ENCODE measurements at regions not wholly inside any gene's neighbourhood (a gene's known extent, or its start where the extent isn't known, plus 50 kb on each side); places are given as distances from the start of the nearest gene placed in this dataset.

- no peak for DNase-seq
- Mint-ChIP-seq H3K4me1 (no peaks in the 10 kb centered on the region), H3K27ac (no peak overlapping the region), H3K36me3 (no peaks in the 10 kb centered on the region), H3K4me3 (no peak overlapping the region), H3K27me3 (no peaks in the 10 kb centered on the region), H3K9me3 (peaks cover 0 to 8% (median 0%) of the 10 kb centered on the region in 5 donors)
- no peak overlapping the region for H3K4me3 ChIP-seq (ENCODE audit: low read length)
- H3K9me3 ChIP-seq (ENCODE audit: low read length) = no peaks in the 10 kb centered on the region
- CTCF ChIA-PET = interaction anchor here (1.3 kb wide), 1 partner anchor 54 kb away, joined by 3 read pairs; no protein-coding TSS in a partner anchor
- H3K36me3 ChIP-seq (ENCODE audit: insufficient read depth, low read length) = no peaks in the 10 kb centered on the region
- H3K4me1 ChIP-seq (ENCODE audit: insufficient read depth, low read length) = no peaks in the 10 kb centered on the region
- no peaks in the 10 kb centered on the region for H3K27me3 ChIP-seq (ENCODE audit: insufficient read depth, low read length, poor library complexity, severe bottlenecking)
- no peak overlapping the region for H3K27ac ChIP-seq (ENCODE audit: low read depth, low read length)
- POLR2A ChIA-PET = no interaction called here
Observed at GRCh38 chr6:48186746-48187145, 75.7 kb upstream of the PTCHD4 start.

- H3K36me3 Mint-ChIP-seq = no peaks in the 10 kb centered on the region
- H3K9me3 Mint-ChIP-seq = peaks cover 0 to 13% (median 4%) of the 10 kb centered on the region in 5 donors
- Histone ChIP-seq H3K27ac (ENCODE audit: low read depth, low read length) (no peak overlapping the region), H3K4me1 (ENCODE audit: insufficient read depth, low read length) (no peaks in the 10 kb centered on the region), H3K27me3 (ENCODE audit: insufficient read depth, low read length, poor library complexity, severe bottlenecking) (no peaks in the 10 kb centered on the region), H3K4me3 (ENCODE audit: low read length) (no peak overlapping the region), H3K9me3 (ENCODE audit: low read length) (no peaks in the 10 kb centered on the region), H3K36me3 (ENCODE audit: insufficient read depth, low read length) (no peaks in the 10 kb centered on the region)
- H3K4me3 Mint-ChIP-seq = no peak overlapping the region
- no peaks in the 10 kb centered on the region for H3K4me1 Mint-ChIP-seq
- H3K27ac Mint-ChIP-seq = no peak overlapping the region
- no peaks in the 10 kb centered on the region for H3K27me3 Mint-ChIP-seq
- ChIA-PET POLR2A (no interaction called here), CTCF (no interaction called here)
- DNase-seq = no peak
Observed at GRCh38 chr6:48184648-48185047, 73.7 kb upstream of the PTCHD4 start.

GRCh38 chr6:48183811-48184605, 73.0 kb upstream of the PTCHD4 start:
- Mint-ChIP-seq H3K36me3 (no peaks in the 10 kb centered on the region), H3K4me1 (no peaks in the 10 kb centered on the region), H3K9me3 (peaks cover 0 to 13% (median 4%) of the 10 kb centered on the region in 5 donors), H3K4me3 (no peak overlapping the region), H3K27me3 (no peaks in the 10 kb centered on the region), H3K27ac (no peak overlapping the region)
- ChIA-PET POLR2A (no interaction called here), CTCF (no interaction called here)
- Histone ChIP-seq H3K27me3 (ENCODE audit: insufficient read depth, low read length, poor library complexity, severe bottlenecking) (no peaks in the 10 kb centered on the region), H3K36me3 (ENCODE audit: insufficient read depth, low read length) (no peaks in the 10 kb centered on the region), H3K9me3 (ENCODE audit: low read length) (no peaks in the 10 kb centered on the region), H3K4me3 (ENCODE audit: low read length) (no peak overlapping the region), H3K4me1 (ENCODE audit: insufficient read depth, low read length) (no peaks in the 10 kb centered on the region), H3K27ac (ENCODE audit: low read depth, low read length) (no peak overlapping the region)
- DNase-seq = no peak

- Mint-ChIP-seq H3K27ac (no peak overlapping the region), H3K4me3 (no peak overlapping the region), H3K4me1 (no peaks in the 10 kb centered on the region), H3K27me3 (no peaks in the 10 kb centered on the region), H3K9me3 (peaks cover 0 to 17% (median 4%) of the 10 kb centered on the region in 5 donors), H3K36me3 (no peaks in the 10 kb centered on the region)
- Histone ChIP-seq H3K4me1 (ENCODE audit: insufficient read depth, low read length) (no peaks in the 10 kb centered on the region), H3K27me3 (ENCODE audit: insufficient read depth, low read length, poor library complexity, severe bottlenecking) (no peaks in the 10 kb centered on the region), H3K36me3 (ENCODE audit: insufficient read depth, low read length) (no peaks in the 10 kb centered on the region), H3K9me3 (ENCODE audit: low read length) (no peaks in the 10 kb centered on the region), H3K27ac (ENCODE audit: low read depth, low read length) (no peak overlapping the region), H3K4me3 (ENCODE audit: low read length) (no peak overlapping the region)
- DNase-seq = no peak
- ChIA-PET POLR2A (no interaction called here), CTCF (no interaction called here)
Observed at GRCh38 chr6:48183178-48183577, 72.2 kb upstream of the PTCHD4 start.

- Mint-ChIP-seq H3K4me1 (no peaks in the 10 kb centered on the region), H3K27ac (no peak overlapping the region), H3K27me3 (no peaks in the 10 kb centered on the region), H3K9me3 (peaks cover 0 to 9% (median under 1%) of the 10 kb centered on the region in 5 donors), H3K36me3 (no peaks in the 10 kb centered on the region), H3K4me3 (no peak overlapping the region)
- H3K9me3 ChIP-seq (ENCODE audit: low read length) = no peaks in the 10 kb centered on the region
- H3K36me3 ChIP-seq (ENCODE audit: insufficient read depth, low read length) = no peaks in the 10 kb centered on the region
- ChIA-PET POLR2A (no interaction called here), CTCF (no interaction called here)
- DNase-seq = no peak
- no peak overlapping the region for H3K4me3 ChIP-seq (ENCODE audit: low read length)
- H3K27me3 ChIP-seq (ENCODE audit: insufficient read depth, low read length, poor library complexity, severe bottlenecking) = no peaks in the 10 kb centered on the region
- H3K4me1 ChIP-seq (ENCODE audit: insufficient read depth, low read length) = no peaks in the 10 kb centered on the region
- H3K27ac ChIP-seq (ENCODE audit: low read depth, low read length) = no peak overlapping the region
Observed at GRCh38 chr6:48178700-48179099, 67.7 kb upstream of the PTCHD4 start.

- no peak overlapping the region for H3K4me3 Mint-ChIP-seq
- no peak overlapping the region for H3K27ac ChIP-seq (ENCODE audit: low read depth, low read length)
- H3K9me3 ChIP-seq (ENCODE audit: low read length) = no peaks in the 10 kb centered on the region
- H3K4me1 Mint-ChIP-seq = no peaks in the 10 kb centered on the region
- ChIA-PET POLR2A (no interaction called here), CTCF (no interaction called here)
- H3K27me3 ChIP-seq (ENCODE audit: insufficient read depth, low read length, poor library complexity, severe bottlenecking) = no peaks in the 10 kb centered on the region
- no peak for DNase-seq
- no peak overlapping the region for H3K4me3 ChIP-seq (ENCODE audit: low read length)
- no peaks in the 10 kb centered on the region for H3K36me3 Mint-ChIP-seq
- peaks cover 0 to 9% (median 0%) of the 10 kb centered on the region in 5 donors for H3K9me3 Mint-ChIP-seq
- no peak overlapping the region for H3K27ac Mint-ChIP-seq
- no peaks in the 10 kb centered on the region for H3K4me1 ChIP-seq (ENCODE audit: insufficient read depth, low read length)
- H3K36me3 ChIP-seq (ENCODE audit: insufficient read depth, low read length) = no peaks in the 10 kb centered on the region
- no peaks in the 10 kb centered on the region for H3K27me3 Mint-ChIP-seq
Observed at GRCh38 chr6:48177786-48178185, 66.8 kb upstream of the PTCHD4 start.

- POLR2A ChIA-PET = no interaction called here
- peaks cover 0 to 9% (median 0%) of the 10 kb centered on the region in 5 donors for H3K9me3 Mint-ChIP-seq
- H3K36me3 Mint-ChIP-seq = no peaks in the 10 kb centered on the region
- H3K4me1 Mint-ChIP-seq = no peaks in the 10 kb centered on the region
- Histone ChIP-seq H3K36me3 (ENCODE audit: insufficient read depth, low read length) (no peaks in the 10 kb centered on the region), H3K9me3 (ENCODE audit: low read length) (no peaks in the 10 kb centered on the region), H3K27me3 (ENCODE audit: insufficient read depth, low read length, poor library complexity, severe bottlenecking) (no peaks in the 10 kb centered on the region), H3K27ac (ENCODE audit: low read depth, low read length) (no peak overlapping the region), H3K4me3 (ENCODE audit: low read length) (no peak overlapping the region), H3K4me1 (ENCODE audit: insufficient read depth, low read length) (no peaks in the 10 kb centered on the region)
- H3K4me3 Mint-ChIP-seq = no peak overlapping the region
- no peak overlapping the region for H3K27ac Mint-ChIP-seq
- DNase-seq = no peak
- H3K27me3 Mint-ChIP-seq = no peaks in the 10 kb centered on the region
- CTCF ChIA-PET = no interaction called here
Observed at GRCh38 chr6:48176645-48177308, 65.8 kb upstream of the PTCHD4 start.

GRCh38 chr6:48169635-48170034, 58.6 kb upstream of the PTCHD4 start:
- H3K4me1 Mint-ChIP-seq = no peaks in the 10 kb centered on the region
- H3K9me3 Mint-ChIP-seq = peaks cover 0 to 13% (median 0%) of the 10 kb centered on the region in 5 donors
- H3K4me1 ChIP-seq (ENCODE audit: insufficient read depth, low read length) = no peaks in the 10 kb centered on the region
- no peak overlapping the region for H3K27ac ChIP-seq (ENCODE audit: low read depth, low read length)
- H3K36me3 Mint-ChIP-seq = no peaks in the 10 kb centered on the region
- H3K4me3 ChIP-seq (ENCODE audit: low read length) = no peak overlapping the region
- CTCF ChIA-PET = no interaction called here
- no peak overlapping the region for H3K27ac Mint-ChIP-seq
- no peaks in the 10 kb centered on the region for H3K27me3 ChIP-seq (ENCODE audit: insufficient read depth, low read length, poor library complexity, severe bottlenecking)
- no peaks in the 10 kb centered on the region for H3K9me3 ChIP-seq (ENCODE audit: low read length)
- no peaks in the 10 kb centered on the region for H3K27me3 Mint-ChIP-seq
- POLR2A ChIA-PET = no interaction called here
- no peaks in the 10 kb centered on the region for H3K36me3 ChIP-seq (ENCODE audit: insufficient read depth, low read length)
- DNase-seq = no peak
- no peak overlapping the region for H3K4me3 Mint-ChIP-seq

All from CD8-positive, alpha-beta memory T cell (primary cell).